HL-60/S4 (cell line): ENCODE measurements at regions not wholly inside any gene's neighbourhood (a gene's known extent, or its start where the extent isn't known, plus 50 kb on each side); places are given as distances from the start of the nearest gene placed in this dataset.

Source experiments
- in situ Hi-C: fragments of 300-500 bp; cut with MboI; formaldehyde crosslinking; loops from 2 replicates; pipeline ENCODE4 v1.14.3; 2022; ENCODE audit warnings: low sequenced_read_pairs

- in situ Hi-C loops, result no loop called here
These were observed 57.6 kb upstream of the SLC6A11 start for GRCh38 chr3:10758304-10759037.

- in situ Hi-C loops, result no loop called here
These were observed 56.5 kb upstream of the SLC6A11 start for GRCh38 chr3:10759495-10759894.

- in situ Hi-C loops, result no loop called here
These were observed 55.8 kb upstream of the SLC6A11 start for GRCh38 chr3:10760199-10760598.

GRCh38 chr3:10761583-10761982, 54.4 kb upstream of the SLC6A11 start:
- in situ Hi-C loops, result no loop called here

GRCh38 chr3:10762116-10762515, 53.9 kb upstream of the SLC6A11 start:
- in situ Hi-C loops, result no loop called here

- in situ Hi-C loops, result no loop called here
These were observed 53.3 kb upstream of the SLC6A11 start for GRCh38 chr3:10762611-10763247.

GRCh38 chr3:10763248-10763620, 52.8 kb upstream of the SLC6A11 start:
- in situ Hi-C loops, result no loop called here

- in situ Hi-C loops, result no loop called here
These were observed 52.2 kb upstream of the SLC6A11 start for GRCh38 chr3:10763817-10764258.

GRCh38 chr3:10764259-10765051, 51.6 kb upstream of the SLC6A11 start:
- in situ Hi-C loops, result no loop called here

- in situ Hi-C loops, result no loop called here
These were observed 49.9 kb upstream of the SLC6A11 start for GRCh38 chr3:10766049-10766705.
